ENCODE measurements at regions not wholly inside any gene's neighbourhood (a gene's known extent, or its start where the extent isn't known, plus 50 kb on each side); places are given as distances from the start of the nearest gene placed in this dataset.
"Not testable (repeated sequence)": the region's sequence is repeated elsewhere in the genome, so short reads cannot be mapped to it uniquely, and the experiment has no call there.

DNA sequence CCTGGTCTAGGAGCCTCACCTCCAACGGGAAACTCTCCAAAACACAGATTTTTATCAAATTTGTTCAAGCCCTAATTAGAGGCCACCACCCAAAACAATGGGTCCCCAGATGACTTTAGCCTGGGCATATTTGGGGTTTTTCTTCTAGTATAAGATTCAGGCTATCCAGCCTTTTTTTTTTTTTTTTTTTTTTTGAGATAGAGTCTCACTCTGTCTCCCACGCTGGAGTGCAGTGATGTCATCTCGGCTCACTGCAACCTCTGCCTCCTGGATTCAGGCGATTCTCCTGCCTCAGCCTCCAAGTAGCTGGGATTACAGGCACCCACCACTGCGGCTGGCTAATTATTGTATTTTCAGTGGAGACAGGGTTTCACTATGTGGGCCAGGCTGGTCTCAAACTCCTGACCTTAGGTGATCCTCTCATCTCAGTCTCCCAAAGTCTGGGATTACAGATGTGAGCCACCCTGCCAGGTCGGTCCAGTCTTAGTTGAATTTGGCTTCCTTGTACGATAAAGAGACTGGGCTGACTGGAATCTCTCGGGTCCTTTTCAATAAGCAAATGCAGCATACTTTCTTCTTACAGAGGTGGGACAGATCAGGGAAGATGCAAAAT is 91.4 kb upstream of the KLF6 start:
- no peak for DNase-seq (ENCODE audit: low spot score)

DNA sequence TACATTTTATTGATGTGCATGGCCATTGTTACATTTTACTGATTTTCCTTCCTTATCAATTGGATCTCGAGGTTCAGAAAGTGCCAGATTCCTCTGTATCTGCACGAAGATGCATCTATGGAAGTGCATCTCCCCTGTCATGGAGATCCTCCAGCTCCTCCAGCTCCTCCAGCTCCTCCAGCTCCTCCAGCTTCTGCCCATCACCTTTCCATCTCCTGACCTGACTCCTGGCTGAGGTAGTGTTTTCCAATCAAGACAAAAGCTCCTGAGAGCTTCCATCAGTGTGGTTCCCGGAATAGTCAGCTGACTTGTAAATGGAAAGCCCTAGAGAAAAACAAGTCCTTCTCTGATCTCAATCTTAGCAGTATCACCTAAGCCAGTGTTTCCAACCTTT is 90.8 kb upstream of the KLF6 start:
- DNase-seq (ENCODE audit: low spot score): no peak

DNA sequence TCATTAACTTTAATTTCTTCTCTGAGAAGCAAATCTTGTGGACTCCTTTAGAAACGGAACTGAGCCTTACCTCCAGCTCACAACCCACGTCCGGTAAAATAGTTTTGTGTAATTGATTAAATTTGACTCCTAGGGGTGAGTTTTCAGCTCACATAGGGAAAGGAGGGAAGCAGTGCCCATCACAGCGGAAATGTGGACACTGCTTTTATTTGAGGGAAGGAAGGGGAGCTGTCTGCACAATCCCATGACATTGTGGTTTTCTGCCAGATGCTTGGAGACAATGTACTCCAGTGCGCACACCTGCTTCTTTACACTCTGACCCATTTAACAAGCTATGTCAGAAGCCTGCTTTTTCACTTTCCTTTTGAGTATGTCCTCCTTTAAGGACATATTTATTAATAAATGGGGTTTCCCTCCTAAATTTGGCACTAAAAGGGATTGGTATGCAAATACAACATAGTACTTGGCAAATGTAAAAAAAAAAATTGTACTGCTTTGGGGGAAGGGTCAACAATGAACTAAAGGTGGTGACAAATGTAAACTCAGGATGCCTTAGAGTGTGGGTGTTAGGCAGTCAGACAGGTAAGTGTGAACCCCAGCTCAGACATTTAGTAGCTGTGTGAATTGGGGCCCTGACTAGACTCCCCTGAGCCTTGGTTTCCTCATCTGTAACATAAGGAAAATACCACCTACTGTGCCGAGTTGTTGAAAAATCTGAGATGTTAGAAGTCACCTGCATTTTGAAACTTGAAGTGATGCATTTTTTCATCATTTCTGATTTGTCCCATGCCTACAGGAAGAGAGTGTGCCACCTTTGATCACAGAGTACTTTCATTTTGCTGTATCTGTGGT is 90.2 kb upstream of the KLF6 start:
- no peak for DNase-seq (ENCODE audit: low spot score)

DNA sequence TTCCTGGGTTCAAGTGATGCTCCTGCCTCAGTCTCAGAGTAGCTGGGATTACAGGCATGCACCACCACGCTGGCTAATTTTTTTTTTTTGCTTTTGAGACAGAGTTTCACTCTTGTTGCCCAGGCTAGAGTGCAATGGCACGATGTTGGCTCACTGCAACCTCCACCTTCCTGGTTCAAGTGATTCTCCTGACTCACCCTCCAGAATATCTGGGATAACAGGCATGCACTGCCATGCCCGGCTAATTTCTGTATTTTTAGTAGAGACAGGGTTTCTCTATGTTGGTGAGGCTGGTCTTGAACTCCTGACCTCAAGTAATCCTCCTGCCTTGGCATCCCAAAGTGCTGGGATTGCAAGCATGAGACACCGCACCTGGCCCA is 89.6 kb upstream of the KLF6 start:
- DNase-seq (ENCODE audit: low spot score): not testable (repeated sequence)

DNA sequence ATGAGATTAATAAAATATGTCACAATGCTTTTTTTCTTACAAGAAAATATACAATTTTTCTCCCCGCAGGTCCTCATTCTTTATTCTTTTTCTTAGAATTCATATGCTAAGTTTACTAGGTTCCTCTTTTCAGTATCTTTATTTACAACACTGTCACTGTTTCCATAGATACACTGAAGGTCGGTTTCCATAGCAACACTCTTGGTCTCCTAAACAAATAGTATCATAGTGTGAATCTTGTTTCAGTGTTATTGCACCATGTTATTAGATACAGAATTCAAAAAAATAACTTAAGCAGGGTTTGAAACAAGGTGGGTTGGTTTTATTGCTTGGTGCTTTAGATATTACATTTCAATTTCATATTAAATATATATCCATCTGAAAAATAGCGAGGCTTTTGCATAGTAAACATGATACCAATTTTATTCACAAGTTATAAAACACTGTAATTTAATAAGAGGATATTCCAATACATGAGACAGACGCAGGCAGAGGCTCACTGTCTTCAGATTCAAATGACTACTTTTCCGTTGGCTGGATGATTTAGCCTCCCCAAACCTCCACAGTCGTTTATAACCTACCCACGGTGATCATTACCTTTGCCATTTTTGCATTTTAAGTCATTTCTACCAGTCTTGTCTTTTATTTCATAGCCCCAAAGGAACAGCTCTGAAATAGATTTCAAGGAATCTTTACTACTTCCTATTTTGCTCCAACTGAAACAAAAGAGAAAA is 88.9 kb upstream of the KLF6 start:
- no peak for DNase-seq (ENCODE audit: low spot score)

GRCh38 chr10:3872712-3873329 is 87.8 kb upstream of the KLF6 start:
- DNase-seq (ENCODE audit: low spot score): no peak

- no peak for DNase-seq (ENCODE audit: low spot score)
Measured at GRCh38 chr10:3871424-3871996, 86.5 kb upstream of the KLF6 start.

- DNase-seq (ENCODE audit: low spot score): no peak
Measured at GRCh38 chr10:3869036-3869435, 84.0 kb upstream of the KLF6 start.

- DNase-seq (ENCODE audit: low spot score): no peak
Measured at GRCh38 chr10:3868271-3868664, 83.3 kb upstream of the KLF6 start.

- no peak for DNase-seq (ENCODE audit: low spot score)
Measured at GRCh38 chr10:3867454-3868270, 82.7 kb upstream of the KLF6 start.

DNA sequence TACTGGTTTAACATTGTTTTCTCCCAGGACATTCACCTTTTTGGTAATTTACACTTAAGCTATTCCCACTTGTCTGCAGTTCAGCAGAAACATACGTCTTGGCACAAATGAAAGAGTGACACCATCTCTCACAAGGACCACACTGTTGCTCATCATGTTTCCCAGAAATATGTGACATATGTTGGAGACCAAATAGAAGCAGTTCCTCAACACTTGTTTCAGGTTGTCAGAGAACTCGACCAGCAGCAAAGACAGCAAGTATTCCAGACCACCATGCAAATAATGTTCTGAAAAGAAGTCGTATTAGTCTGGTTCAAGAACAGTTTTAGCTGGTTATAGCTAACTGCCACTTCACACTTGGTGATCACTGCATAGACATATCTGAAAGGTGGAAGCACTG is 81.3 kb upstream of the KLF6 start:
- DNase-seq (ENCODE audit: low spot score): no peak

DNA sequence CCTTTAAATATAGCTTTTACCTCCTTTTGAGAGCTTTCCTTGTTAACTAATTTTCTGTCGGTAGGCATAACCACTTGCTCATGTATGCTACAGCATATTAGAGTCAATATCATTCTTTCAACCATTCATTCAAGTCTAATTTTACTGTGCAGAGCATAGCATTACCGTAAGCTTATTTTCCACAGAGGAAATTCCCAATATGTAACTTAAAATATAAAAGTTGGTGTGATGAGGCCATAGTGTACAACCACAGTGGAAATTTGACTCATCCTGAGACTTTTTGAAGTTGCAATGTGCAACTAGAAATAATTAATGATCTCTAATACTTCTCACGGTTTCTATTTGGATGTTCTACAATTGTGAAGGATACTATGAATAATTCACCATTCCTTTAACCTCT is 80.6 kb upstream of the KLF6 start:
- no peak for DNase-seq (ENCODE audit: low spot score)

DNA sequence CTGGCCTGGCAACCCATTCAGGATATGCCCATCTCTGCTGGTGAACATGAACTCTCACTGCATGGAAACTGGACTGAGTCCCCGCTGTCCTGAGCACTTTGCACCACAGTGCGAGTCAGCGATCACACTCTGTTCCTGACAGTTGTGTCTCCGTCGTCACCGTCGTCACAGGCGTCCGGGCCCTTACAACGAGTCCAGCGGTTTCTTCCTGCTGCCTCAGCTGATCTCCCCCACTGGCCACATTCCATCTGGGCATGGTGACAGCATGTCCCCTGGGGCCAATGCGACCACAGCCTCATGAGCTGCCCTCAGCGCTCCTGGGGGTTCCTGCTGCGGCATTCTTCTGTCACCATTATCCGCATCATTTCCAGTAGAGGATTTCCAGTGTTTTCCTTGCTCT is 76.8 kb upstream of the KLF6 start:
- DNase-seq (ENCODE audit: low spot score): no peak

DNA sequence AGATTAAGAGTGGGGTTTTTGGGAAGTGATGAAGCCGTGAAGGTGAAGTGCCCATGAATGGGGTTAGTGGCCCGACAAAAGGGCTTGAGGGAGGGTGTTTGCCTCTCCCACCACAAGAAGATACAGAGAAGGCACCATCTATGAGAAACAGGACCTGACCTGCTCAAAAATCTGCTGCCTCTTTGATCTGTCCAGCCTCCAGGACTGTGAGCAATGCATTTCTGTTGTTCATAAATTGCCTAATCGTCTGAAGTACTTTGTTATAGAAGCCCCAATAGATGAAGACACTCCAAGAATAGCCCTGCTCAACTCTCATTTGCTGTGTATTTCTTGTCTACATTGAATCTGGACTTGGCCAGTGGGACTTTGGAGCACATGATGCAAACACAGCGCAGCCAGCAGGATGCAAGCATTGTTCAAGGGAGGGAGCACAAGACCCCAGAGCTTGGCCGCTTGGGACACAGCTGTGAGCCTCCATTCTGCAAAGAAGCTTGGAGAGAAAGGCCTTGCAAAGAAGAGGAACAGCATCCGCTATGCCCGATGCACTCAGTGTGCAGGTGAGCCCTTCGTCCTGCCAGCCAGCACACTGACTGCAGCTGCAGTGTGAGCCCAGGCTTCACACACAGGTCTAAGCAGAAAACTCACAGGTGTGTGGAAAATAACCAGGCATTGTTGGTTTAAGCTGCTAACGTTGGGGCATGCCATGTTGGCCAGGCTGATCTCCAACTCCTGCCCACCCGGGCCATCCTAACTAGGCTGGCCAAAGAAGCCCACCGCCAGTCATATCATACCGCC is 73.2 kb upstream of the KLF6 start:
- no peak for DNase-seq (ENCODE audit: low spot score)

GRCh38 chr10:3857318-3857717 is 72.3 kb upstream of the KLF6 start:
- no peak for DNase-seq (ENCODE audit: low spot score)

GRCh38 chr10:3856593-3856992 is 71.6 kb upstream of the KLF6 start:
- no peak for DNase-seq (ENCODE audit: low spot score)

- no peak for DNase-seq (ENCODE audit: low spot score)
Measured at GRCh38 chr10:3853547-3854303, 68.7 kb upstream of the KLF6 start.

DNA sequence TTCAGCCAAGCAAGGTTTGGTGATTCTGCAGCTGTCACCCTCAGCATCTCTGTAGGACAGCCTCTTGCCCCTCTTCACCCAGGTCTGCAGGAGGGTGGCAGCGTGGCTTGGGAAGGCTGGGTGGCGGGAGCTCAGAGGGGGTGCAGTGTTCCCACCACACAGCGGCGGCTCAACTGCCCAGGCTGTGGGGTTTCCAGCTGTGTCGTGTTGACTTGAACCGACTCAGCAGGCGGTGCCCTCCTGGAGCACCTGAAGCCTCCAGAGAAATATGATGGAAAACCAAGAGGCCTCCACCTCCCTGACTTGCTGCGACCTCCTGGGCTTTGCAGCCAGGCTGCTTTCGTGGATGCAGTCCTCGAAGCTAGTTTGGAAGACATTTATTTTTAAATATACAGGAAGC is 68.0 kb upstream of the KLF6 start:
- no peak for DNase-seq (ENCODE audit: low spot score)

DNA sequence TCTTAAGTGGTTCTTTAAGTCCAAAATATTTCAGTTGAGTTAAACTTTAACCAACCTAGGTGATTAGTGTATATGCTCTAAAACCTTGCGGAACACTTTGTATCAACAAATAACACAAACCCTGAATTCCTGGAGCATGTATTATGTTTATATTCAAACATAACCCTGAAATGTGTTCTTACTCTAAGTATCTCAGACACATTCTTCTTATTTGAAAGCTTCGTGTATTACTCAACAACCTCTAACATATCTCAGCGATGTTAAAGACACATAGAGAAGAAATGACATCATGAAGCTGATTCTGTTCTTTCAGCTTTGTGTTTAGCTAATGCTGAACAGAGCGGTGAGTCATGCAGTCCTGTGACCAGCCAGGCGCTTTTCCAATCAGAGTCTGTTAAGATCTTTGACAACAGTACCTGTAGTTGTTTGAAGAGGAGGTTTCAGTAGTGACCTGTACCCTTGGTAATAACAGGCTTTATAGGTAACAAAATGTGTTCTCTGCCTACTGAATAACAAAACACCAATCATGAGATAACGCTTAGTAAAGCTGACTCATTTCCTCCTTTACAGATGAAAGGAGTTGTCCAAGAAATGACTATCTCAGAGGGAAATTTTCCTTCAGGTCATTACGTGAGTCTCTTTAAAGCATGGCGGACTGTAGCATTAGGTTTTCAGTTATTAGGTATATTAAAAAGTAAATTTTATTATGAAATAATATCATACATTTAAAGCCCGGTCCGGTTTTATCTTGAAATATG is 67.3 kb upstream of the KLF6 start:
- no peak for DNase-seq (ENCODE audit: low spot score)
